GM20000 (cell line): ENCODE measurements at regions not wholly inside any gene's neighbourhood (a gene's known extent, or its start where the extent isn't known, plus 50 kb on each side); places are given as distances from the start of the nearest gene placed in this dataset.

Experiments
- DNase-seq: peaks from one replicate; pipeline ENCODE4 v3.0.0; 2012; ENCODE audit warnings: low spot score
- TF ChIP-seq, protein P1 (sequence below): IDR thresholded peaks from 2 replicates; pipeline ENCODE4 v1.5.1; 2012; ENCODE audit warnings: mild to moderate bottlenecking, control low read depth; ENCODE audit errors: extremely low read depth, missing control alignments

- DNase-seq = no peak
- TF ChIP-seq, protein P1, sequence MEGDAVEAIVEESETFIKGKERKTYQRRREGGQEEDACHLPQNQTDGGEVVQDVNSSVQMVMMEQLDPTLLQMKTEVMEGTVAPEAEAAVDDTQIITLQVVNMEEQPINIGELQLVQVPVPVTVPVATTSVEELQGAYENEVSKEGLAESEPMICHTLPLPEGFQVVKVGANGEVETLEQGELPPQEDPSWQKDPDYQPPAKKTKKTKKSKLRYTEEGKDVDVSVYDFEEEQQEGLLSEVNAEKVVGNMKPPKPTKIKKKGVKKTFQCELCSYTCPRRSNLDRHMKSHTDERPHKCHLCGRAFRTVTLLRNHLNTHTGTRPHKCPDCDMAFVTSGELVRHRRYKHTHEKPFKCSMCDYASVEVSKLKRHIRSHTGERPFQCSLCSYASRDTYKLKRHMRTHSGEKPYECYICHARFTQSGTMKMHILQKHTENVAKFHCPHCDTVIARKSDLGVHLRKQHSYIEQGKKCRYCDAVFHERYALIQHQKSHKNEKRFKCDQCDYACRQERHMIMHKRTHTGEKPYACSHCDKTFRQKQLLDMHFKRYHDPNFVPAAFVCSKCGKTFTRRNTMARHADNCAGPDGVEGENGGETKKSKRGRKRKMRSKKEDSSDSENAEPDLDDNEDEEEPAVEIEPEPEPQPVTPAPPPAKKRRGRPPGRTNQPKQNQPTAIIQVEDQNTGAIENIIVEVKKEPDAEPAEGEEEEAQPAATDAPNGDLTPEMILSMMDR = no peak
Measured at GRCh38 chr4:120299631-120300030, 233.0 kb upstream of the MAD2L1 start.

GRCh38 chr4:120293341-120293740 lies 226.7 kb upstream of the MAD2L1 start:
- TF ChIP-seq, protein P1 = no peak
- no peak for DNase-seq

- TF ChIP-seq, protein P1 = no peak
- DNase-seq = no peak
Measured at GRCh38 chr4:120291541-120291940, 224.9 kb upstream of the MAD2L1 start.

DNA sequence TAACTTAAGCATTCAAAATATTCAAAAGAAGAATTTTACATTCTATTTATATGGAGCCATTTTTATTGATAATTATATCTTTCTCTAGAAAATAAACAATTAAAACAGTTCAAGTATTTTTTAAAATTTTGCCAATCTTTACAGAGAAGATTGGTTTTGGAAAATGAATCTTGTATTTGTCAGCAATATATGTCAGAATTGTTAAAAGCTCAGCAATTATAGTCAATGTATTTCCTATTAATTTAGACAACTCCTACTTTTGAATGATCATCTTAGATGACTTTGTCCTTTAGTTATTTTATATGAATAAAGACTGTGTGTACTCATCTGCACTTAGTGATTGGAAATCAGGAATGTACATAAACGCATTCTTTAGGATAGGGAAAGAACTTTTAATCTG lies 223.9 kb upstream of the MAD2L1 start:
- TF ChIP-seq, protein P1 = no peak
- no peak for DNase-seq

DNA sequence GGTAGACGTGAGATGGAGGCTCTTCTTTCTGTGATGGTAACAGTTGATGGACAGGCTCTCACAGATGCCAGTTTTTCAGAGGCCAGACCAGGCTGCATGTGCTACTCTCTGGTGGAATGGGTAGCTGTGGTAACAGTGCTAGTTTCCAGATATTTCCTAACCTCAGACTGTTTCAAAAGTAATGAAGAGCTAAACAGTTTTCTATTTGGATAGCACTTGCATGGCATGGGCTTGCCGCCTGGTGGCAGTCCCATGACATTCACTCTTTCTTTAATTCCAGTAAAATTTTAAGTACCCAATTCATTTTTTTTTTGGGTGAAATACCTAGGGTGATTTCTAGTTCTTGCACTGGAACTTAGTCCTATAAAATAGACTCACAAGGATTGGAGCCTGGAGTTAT lies 220.2 kb upstream of the MAD2L1 start:
- TF ChIP-seq, protein P1 = no peak
- no peak for DNase-seq

DNA sequence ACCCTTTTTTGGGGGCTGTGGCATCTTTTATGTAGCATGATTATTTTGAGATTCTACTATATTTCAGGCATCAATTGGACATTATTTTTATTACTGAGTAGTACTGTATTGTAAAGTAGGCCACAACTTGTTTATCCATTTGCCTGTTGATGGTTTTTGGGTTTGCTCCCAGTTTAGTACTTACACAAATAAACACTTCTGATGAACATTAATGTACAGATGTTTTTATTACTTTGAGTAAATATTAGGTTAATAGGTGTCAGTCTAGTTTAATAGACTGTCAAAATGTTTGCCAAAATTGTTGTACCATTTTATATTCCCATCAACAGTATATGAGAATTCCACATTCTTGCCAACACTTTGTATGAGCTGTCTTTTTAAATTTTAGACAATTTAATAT lies 214.9 kb upstream of the MAD2L1 start:
- TF ChIP-seq, protein P1 = no peak
- DNase-seq = no peak

DNA sequence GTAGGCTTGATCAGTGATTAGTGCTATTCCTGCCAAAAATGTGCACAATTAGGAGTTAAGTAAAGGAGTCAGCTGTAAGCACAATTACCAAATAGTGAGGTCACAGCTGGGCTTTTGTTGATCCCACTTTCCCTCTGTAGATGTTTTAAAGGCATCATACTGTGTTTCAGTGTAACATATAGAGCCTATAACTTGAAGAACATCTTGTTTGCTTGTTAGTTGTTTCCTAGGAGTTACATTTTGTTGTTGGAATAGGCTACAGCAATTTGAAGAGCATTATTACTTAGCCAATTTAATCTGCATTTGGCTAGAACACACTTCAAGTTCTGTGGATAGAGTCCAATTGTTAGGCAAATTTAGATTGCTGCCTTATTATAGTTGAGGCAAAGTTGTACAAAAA lies 210.7 kb upstream of the MAD2L1 start:
- no peak for DNase-seq
- TF ChIP-seq, protein P1 = no peak

GRCh38 chr4:120266602-120267001 lies 200.0 kb upstream of the MAD2L1 start:
- TF ChIP-seq, protein P1 = no peak

More at GRCh38 chr4:120266602-120267001, 200.0 kb upstream of the MAD2L1 start:
- no peak for DNase-seq
